OCI-M2 (cell line): ENCODE measurements at regions not wholly inside any gene's neighbourhood (a gene's known extent, or its start where the extent isn't known, plus 50 kb on each side); places are given as distances from the start of the nearest gene placed in this dataset.
"Not testable (repeated sequence)": the region's sequence is repeated elsewhere in the genome, so short reads cannot be mapped to it uniquely, and the experiment has no call there.

Experiments used
- DNase-seq: peaks from one replicate; lab custom pipeline; 2025; ENCODE audit not compliant: unreplicated experiment; lab: John Stamatoyannopoulos, UW

DNA sequence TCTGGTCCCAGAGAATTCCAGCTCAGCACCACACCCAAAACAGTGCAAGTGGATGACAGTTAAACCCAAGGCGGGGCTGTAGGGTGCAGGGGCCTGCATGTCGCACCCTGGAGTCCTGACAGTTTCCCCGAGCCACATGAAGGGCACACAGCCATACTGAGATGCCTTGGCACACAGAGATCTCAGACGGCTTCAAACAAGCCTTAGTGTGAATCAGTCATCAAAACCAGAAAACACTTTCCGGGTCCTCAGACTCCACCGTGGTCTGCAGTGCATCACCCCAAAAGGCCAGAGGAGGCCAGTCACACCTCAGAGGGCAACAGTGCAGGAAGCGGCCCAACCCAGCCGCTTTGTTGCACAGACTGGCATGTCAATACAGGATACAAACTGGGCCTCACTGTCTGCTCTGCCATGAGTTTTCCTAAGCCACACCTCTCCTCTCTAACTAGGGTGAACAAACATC lies 64.6 kb upstream of the ENPP6 start:
- no peak for DNase-seq

DNA sequence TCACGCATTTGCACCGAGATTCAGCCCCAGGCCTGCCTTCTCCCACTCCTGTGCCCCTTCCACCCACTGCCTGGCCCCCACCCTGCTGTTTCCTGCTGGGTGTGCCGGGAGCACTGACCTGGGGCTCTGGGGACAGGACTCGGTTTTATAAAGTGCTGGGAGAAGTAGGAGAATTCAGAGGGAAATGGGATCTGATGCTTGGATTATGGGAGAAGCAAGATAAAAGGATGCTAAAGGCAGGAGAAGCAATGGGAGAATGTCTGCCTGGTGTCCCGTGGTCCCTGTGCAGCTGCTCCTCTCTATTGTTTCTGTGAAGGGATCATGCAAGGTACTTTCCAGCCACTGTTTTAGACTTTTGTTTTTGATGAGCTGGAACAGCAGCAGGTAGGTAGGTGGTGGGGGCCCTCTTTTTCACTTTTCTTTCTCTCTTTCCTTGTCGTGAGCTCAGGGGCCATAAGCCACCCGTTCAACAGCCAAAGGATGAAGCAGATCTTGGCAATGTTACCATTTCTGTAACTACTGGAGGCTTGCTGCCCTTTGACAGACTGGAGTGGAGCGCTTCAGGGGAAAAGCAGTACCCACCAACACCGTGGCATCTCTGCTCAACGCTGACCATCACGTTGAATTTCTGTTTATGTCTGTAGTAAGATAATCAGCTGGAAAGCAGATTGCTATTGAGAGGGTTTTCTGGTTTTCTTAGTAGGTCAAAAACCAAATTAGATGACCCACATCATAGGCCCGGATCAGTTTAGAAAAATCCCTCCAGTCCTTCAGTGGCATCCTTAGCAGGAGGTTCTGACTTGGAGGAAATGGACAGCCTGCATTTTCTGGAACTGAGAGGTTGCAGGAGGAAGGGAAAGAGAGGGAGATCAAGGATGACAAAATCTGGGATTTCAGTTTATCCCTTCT lies 63.8 kb upstream of the ENPP6 start:
- no peak for DNase-seq

- no peak for DNase-seq
These were observed 63.0 kb upstream of the ENPP6 start for GRCh38 chr4:184280591-184281071.

DNA sequence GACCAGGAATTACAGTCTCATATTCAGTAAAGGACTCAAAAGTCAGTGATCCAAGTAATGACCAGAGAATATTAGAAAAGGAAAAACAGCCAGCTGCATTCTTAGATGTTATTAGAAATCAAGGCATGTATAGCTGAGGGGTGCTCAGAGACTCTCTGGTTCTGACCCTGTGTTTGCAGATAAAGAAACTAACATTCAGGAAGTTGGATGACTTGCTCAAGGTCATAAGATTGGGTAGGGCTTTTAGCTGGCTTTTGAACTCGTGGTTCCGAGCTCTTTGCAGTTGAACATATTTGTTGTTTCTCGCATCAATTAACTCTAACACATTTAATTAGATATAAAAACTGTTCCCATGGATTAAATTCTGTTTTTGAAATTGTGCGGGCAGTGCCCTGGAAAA lies 62.5 kb upstream of the ENPP6 start:
- no peak for DNase-seq

DNA sequence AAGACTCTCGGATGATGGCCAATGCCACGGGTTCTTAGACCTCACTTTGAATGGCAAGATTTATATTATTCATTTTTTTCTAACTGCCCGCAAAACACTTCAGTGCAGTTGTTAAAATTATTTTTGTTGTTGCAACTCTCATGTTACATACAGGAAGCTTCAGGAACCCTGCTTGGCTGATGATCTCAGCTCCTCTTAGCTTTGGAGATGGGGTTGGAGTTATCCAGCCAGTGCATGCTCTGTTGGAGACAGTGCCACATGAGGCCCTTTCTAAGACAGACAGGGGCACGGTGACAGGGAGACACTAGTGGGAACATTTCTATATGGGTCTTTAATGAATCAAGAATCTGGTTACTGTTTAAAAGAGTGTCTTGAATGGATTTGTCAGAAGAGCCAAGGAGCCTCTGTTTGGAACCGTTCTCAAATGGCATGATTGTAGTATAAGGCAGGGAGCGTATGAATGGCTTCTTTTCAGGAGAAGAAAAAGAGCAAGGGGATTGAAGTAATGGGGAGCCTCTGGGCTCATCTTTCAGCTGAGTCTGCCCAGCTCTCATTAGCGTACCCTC lies 61.9 kb upstream of the ENPP6 start:
- DNase-seq = no peak

GRCh38 chr4:184277769-184278168 lies 60.1 kb upstream of the ENPP6 start:
- not testable (repeated sequence) for DNase-seq

GRCh38 chr4:184277010-184277409 lies 59.3 kb upstream of the ENPP6 start:
- DNase-seq = not testable (repeated sequence)

GRCh38 chr4:184276346-184276745 lies 58.7 kb upstream of the ENPP6 start:
- not testable (repeated sequence) for DNase-seq

GRCh38 chr4:184275766-184276165 lies 58.1 kb upstream of the ENPP6 start:
- DNase-seq = no peak

- DNase-seq = no peak
These were observed 56.7 kb upstream of the ENPP6 start for GRCh38 chr4:184274286-184274951.

DNA sequence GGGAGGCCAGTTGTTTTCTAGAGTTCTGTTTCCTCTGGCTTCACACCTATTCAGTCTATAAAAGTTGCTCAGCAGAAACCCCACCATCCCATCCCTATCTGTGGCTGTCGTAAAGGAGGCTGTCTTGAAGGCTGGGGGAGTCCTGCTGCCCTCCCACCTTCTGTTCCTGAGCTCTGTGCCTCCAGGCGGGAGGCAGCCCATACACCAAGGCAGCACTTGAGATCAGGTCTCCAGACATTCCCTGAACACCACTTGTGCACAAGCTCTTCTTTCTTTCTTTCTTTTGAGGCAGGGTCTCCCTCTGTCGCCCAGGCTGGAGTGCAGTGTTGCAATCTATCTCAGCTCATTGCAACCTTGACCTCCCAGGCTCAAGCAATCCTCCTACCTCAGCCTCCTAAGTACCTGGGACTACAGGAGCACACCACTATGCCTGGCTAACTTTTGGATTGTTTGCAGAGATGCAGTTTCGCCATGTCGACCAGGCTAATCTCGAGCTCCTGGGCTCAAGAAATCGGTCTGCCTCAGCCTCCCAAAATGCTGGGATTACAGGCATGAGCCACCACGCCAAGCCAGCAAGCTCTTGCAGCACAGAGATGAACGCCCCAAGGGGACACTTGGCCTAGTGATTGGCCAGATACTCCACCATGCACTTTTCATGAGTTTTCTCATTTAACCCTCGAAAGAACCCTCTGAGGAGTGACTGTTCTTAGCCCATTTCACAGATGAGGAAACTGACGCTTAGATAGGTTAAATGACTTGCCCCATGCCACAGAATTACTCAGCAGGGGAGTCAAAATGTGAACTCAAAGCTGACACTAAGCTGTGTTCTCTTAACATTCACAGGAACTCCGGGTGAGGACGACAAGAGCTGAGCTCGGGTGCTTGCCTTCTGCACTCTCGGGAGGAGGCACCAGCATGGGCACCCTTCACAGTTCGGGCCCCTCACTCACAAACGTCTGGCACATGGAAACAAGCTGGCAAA lies 55.8 kb upstream of the ENPP6 start:
- DNase-seq = no peak

DNA sequence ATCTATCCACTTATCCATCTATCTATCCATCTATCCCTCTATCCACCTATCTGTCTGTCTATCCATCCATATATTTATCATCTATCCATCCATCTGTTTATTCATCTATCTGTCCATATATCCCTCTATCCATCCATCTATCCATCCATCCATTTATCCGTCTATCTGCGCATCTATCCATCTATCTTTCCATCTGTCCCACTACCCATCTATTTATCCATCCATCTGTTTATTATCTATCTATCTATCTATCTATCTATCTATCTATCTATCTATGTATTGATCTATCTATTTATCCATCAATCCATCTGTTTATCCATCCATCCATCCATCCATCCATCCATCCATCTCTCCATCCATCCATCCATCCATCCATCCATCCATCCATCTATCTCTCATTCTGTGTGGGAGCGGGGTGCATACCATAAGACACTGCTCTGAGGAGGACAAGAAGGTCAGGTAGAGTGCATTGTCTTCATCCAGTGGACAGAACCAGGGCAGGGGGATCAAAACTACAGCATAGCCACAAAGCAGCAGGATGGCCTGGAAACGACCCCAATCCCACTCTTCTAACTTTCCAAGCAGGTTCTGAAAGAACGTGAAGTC lies 53.2 kb upstream of the ENPP6 start:
- no peak for DNase-seq

- DNase-seq = no peak
These were observed 52.3 kb upstream of the ENPP6 start for GRCh38 chr4:184269879-184270430.

DNA sequence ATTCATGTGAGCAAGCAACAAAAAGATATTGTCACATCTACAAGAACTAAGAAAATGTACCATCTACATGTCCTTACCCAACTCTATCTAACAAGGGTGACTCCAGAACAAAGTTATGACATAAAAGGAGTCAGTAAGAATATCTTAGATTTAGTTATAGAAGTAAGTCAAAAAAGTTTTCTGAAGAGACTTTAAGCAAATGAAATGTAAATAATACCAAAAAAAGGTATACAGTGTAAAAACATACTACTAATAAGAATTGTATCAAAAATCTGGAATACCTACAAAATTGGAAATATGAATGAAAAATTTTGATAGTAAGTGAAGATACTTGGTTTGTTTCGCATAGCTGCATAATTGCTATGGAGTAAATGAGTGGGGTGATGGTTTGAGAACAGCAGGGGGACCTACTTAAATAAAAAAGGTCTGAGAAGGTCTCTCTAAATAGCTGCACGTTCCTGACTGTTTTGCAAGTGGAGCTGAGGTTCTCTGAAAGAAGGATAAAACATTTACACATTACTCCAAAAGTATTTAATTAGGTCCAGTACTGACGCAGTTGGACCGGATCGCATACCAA lies 51.0 kb upstream of the ENPP6 start:
- no peak for DNase-seq

DNA sequence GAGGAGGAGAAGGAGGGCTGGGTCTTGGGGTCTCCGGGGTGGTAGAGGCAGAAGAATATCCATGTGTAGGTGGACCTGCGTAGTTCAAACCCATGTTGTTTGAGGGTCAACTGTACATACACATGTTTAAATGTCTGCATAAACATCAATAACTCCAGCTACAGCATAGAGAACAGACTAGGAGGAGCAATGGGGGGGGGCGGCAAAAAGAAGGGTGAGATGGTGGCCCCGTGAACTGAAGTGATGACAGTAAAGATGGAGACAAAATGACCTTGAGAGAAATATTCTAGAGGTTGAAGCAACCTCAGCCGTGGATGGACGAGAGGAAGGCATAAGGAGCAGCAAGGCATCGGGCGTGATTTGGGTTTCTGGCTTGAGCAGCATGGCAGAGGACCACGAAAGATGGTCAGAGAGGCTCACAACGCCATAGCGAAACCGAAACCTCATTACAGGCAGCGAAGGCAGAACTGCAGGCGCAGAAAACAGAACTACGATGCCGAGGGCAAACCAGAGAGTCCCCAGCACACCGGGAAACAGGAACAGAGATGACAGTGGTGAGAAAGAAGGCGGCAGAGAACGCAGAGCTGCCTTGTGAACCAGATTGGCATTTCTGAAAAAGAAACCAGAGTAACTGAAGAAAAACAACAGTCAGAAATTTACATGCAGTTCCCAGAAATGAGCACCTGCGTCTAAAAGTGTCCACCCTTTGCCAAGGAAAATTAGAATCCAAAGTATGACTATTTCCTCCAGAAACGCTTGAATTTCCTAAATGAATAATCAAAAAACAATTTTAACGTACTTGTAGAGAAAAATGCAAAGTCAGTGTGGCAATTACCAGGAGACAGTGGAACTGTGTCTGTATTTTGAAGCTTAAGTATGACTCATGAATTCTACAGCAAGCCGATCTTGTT lies 50.3 kb upstream of the ENPP6 start:
- DNase-seq = peak; percentile 40
